Neutrophil (primary cell): ENCODE measurements at regions not wholly inside any gene's neighbourhood (a gene's known extent, or its start where the extent isn't known, plus 50 kb on each side); places are given as distances from the start of the nearest gene placed in this dataset.

ENCODE experiments used
- H3K27ac ChIP-seq: fragments of 200-600 bp; sonication (generic); 2 replicates; pipeline ENCODE4 v1.5.1; 2016; ENCODE audit warnings: mild to moderate bottlenecking, moderate library complexity
- H3K27me3 ChIP-seq: fragments of 200-600 bp; sonication (generic); 2 replicates; pipeline ENCODE4 v1.6.0; 2016; ENCODE audit warnings: mild to moderate bottlenecking
- H3K36me3 ChIP-seq: fragments of 200-600 bp; sonication (generic); 2 replicates; pipeline ENCODE4 v1.5.1; 2017
- H3K4me1 ChIP-seq, 2 experiments: fragments of 200-600 bp in 1 of 2; sonication (generic) in 1 of 2; 1 replicate in 1 of 2; 2 replicates in 1 of 2; pipeline versions ENCODE4 v1.5.1 to v1.6.1; 2013 to 2016; ENCODE audit warnings: low read depth in 1 of 2, low read length in 1 of 2, mild to moderate bottlenecking in 1 of 2, moderate library complexity in 1 of 2; ENCODE audit not compliant: control insufficient read depth in 1 of 2, insufficient read depth in 1 of 2
- H3K4me3 ChIP-seq, 2 experiments: fragments of 200-600 bp in 1 of 2; sonication (generic) in 1 of 2; 1 replicate in 1 of 2; 2 replicates in 1 of 2; pipeline ENCODE4 v1.5.1; 2013 to 2016; ENCODE audit warnings: low read depth in 1 of 2, low read length in 1 of 2, mild to moderate bottlenecking in 1 of 2, moderate library complexity in 1 of 2
- H3K9me3 ChIP-seq: fragments of 200-600 bp; sonication (generic); 2 replicates; pipeline ENCODE4 v1.5.1; 2016
- TF ChIP-seq, protein P1 (sequence below): fragments of 200-600 bp; sonication (generic); IDR thresholded peaks from 2 replicates; pipeline ENCODE4 v1.5.1; 2016; ENCODE audit warnings: antibody characterized with exemption

DNA sequence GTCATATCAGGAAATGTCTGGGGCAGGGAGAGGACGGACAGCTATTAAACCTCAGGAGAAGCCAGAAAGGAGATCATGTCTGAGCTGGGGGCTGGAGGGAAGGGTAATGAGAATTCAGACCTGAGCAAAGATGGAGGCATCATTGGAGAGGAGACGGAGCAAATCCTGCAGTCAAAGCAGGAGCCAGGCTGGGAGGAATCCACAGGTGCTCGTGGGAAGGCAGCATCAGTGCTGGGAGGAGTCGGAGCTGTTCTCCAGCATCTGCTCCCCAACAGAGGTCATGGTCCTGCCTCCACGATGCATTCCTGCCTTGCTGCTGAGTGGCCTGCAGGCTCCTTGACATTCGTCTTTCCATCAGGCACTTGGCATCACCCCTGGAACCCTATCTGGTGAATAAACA, 148.3 kb upstream of the RAB4A start:
- Histone ChIP-seq H3K36me3 (no peaks in the 10 kb centered on the region), H3K27ac (no peak overlapping the region), H3K9me3 (no peaks in the 10 kb centered on the region), H3K27me3 (no peaks in the 10 kb centered on the region), H3K4me3 (no peak overlapping the region), H3K4me1 (peaks cover 7 to 12% of the 10 kb centered on the region in 2 experiments)
- TF ChIP-seq, protein P1, sequence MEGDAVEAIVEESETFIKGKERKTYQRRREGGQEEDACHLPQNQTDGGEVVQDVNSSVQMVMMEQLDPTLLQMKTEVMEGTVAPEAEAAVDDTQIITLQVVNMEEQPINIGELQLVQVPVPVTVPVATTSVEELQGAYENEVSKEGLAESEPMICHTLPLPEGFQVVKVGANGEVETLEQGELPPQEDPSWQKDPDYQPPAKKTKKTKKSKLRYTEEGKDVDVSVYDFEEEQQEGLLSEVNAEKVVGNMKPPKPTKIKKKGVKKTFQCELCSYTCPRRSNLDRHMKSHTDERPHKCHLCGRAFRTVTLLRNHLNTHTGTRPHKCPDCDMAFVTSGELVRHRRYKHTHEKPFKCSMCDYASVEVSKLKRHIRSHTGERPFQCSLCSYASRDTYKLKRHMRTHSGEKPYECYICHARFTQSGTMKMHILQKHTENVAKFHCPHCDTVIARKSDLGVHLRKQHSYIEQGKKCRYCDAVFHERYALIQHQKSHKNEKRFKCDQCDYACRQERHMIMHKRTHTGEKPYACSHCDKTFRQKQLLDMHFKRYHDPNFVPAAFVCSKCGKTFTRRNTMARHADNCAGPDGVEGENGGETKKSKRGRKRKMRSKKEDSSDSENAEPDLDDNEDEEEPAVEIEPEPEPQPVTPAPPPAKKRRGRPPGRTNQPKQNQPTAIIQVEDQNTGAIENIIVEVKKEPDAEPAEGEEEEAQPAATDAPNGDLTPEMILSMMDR: no peak

DNA sequence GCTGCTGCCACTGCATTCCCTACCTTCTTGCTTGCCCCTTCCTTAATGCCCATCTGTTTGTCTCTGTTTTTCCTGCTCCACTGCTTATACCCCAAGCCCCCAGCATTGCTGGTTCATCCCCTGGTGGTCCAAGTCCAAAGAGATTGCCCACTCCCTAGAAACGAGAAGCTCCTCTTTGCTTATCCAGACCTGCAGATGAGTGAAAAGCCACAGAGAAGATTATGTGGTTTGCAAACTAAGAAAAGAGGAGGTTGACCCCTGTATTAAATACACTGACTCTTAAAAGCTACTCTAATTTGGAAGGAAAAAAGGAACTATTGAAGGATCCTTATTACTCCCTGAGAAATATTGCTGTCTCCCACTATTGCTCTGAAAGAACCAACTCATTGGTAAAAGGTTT, 146.8 kb upstream of the RAB4A start:
- Histone ChIP-seq H3K36me3 (no peaks in the 10 kb centered on the region), H3K9me3 (no peaks in the 10 kb centered on the region), H3K27ac (no peak overlapping the region), H3K27me3 (no peaks in the 10 kb centered on the region), H3K4me3 (no peak overlapping the region), H3K4me1 (peaks cover 11 to 13% of the 10 kb centered on the region in 2 experiments)
- TF ChIP-seq, protein P1: no peak

DNA sequence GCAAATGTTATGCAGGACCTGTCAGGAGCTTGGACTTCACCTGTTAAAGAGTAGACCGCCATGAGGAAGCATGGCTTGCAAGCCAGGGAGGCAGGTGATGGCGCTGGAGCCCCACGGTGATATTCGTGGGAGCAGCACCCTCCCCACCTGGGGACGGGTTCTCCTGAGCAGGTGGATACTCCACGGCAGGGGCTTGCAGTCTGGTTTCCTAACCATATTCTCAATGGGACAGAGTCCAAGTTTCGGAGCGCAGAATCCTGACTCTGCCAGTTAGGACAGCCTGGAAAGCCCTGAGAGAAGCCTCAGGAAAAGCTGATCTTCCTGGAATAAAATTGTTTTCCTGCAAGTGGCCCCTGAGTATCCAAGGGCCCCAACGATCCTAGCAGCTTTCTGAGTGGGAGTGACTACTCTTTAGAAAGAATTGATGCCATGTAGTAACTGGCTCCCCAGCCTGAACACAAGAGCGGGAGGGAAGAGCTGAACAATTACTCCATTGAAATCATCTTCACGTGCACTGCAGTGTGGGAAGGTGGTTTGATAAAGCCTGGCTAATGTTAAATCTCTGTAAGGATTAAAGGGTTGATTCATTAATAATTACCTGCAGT, 146.3 kb upstream of the RAB4A start:
- Histone ChIP-seq H3K9me3 (no peaks in the 10 kb centered on the region), H3K4me1 (peaks cover 16 to 18% of the 10 kb centered on the region in 2 experiments), H3K27me3 (no peaks in the 10 kb centered on the region), H3K4me3 (no peak overlapping the region), H3K27ac (no peak overlapping the region), H3K36me3 (no peaks in the 10 kb centered on the region)
- TF ChIP-seq, protein P1: no peak

DNA sequence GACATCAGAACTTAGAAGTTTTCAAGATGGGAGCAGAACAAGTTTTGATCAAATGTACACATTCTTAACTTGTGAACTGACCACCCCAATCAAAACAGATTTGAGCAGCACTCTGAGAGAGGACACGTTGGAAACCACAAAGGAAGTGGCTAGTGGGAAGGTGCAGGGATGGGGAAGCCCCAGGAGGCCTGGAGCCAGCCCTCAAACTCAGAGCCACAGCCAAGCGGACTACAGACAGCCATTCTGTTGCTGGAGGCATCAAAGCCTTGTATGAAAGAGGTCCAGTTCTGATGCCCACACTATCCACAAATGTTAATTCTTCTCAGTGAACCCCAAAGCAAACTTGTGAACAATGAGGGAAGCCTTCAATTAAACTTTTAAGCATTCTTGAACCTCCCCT, 143.6 kb upstream of the RAB4A start:
- TF ChIP-seq, protein P1: no peak
- no peaks in the 10 kb centered on the region for H3K27me3 ChIP-seq
- no peaks in the 10 kb centered on the region for H3K9me3 ChIP-seq
- H3K4me3 ChIP-seq: no peak overlapping the region
- no peaks in the 10 kb centered on the region for H3K36me3 ChIP-seq
- H3K4me1 ChIP-seq: peaks cover 28 to 29% of the 10 kb centered on the region in 2 experiments
- H3K27ac ChIP-seq: no peak overlapping the region

DNA sequence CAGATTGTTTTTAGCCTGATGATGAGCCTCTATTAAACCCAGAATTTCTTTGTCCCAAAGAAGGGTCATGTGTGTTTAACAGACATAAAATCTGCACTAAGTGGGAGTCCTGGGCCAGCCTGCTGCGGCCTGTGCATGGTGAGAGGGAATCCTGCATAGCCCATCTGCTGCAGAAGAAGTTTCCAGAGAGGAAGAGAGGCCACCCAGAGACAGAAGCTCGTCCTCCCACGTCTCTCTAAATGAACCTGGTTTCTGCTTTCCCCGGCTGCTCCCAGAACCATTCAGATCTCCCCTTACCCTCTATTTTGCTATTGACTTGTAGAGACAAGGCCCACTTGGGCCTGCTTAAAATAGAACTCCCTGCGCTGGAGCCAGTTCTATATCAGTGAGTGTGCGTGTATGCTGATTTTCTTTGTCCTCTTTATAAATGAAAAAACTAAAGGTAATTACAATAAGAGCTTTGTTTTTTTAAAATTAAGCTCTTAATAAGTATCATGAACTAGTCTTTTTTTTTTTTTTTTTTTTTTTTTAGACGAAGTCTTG, 142.8 kb upstream of the RAB4A start:
- Histone ChIP-seq H3K36me3 (no peaks in the 10 kb centered on the region), H3K4me1 (peaks cover 29 to 30% of the 10 kb centered on the region in 2 experiments), H3K27me3 (no peaks in the 10 kb centered on the region), H3K4me3 (no peak overlapping the region), H3K9me3 (no peaks in the 10 kb centered on the region), H3K27ac (no peak overlapping the region)
- TF ChIP-seq, protein P1: no peak
